A673 (cell line): ENCODE measurements at regions not wholly inside any gene's neighbourhood (a gene's known extent, or its start where the extent isn't known, plus 50 kb on each side); places are given as distances from the start of the nearest gene placed in this dataset.

Experiments
- EZH2 ChIP-seq: fragments of 200-600 bp; sonication (generic); IDR thresholded peaks from 2 replicates; pipeline ENCODE4 v1.6.1; 2017; ENCODE audit warnings: borderline replicate concordance, low read depth, mild to moderate bottlenecking, mixed read lengths, antibody characterized with exemption, low read length; ENCODE audit not compliant: poor library complexity, severe bottlenecking
- TF ChIP-seq, protein P1 (sequence below): fragments of 300-800, 200-600 bp; sonication (generic); conservative IDR thresholded peaks from 2 replicates; pipeline ENCODE4 v1.5.1; 2017; ENCODE audit warnings: low read depth, mild to moderate bottlenecking, antibody characterized with exemption, low read length, moderate library complexity, mixed read lengths

DNA sequence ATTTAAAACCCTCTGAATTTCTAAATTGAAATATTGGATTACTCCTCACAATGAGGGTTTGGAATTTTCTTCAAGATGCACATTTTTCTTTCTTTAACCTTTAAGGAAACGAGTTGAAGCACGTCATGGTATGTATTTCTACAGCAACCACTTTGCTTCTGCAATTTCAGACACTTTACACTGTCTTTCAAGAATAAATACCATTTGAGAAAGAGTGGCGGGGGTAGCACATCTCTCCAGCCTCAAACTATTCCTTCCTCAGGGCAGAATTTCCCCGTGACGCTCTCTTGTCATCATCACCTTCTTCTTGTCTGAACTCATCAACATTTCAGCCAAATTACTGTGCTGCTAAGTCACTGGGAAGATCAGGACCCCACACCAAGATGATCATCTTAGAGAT is 1073.4 kb downstream of the EFNB2 start:
- TF ChIP-seq, protein P1, sequence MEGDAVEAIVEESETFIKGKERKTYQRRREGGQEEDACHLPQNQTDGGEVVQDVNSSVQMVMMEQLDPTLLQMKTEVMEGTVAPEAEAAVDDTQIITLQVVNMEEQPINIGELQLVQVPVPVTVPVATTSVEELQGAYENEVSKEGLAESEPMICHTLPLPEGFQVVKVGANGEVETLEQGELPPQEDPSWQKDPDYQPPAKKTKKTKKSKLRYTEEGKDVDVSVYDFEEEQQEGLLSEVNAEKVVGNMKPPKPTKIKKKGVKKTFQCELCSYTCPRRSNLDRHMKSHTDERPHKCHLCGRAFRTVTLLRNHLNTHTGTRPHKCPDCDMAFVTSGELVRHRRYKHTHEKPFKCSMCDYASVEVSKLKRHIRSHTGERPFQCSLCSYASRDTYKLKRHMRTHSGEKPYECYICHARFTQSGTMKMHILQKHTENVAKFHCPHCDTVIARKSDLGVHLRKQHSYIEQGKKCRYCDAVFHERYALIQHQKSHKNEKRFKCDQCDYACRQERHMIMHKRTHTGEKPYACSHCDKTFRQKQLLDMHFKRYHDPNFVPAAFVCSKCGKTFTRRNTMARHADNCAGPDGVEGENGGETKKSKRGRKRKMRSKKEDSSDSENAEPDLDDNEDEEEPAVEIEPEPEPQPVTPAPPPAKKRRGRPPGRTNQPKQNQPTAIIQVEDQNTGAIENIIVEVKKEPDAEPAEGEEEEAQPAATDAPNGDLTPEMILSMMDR = no peak
- no peak for TF ChIP-seq EZH2
